Calu3 (cell line): ENCODE measurements at regions not wholly inside any gene's neighbourhood (a gene's known extent, or its start where the extent isn't known, plus 50 kb on each side); places are given as distances from the start of the nearest gene placed in this dataset.

Experiments
- BruUV-seq: library from RNA; stranded (reverse); fragments of 400-500 nt; replicated peaks from 2 replicates; lab custom pipeline; 2021; lab: Mats Ljungman, UMichigan
- CTCF ChIA-PET: fragments of 300-600 bp; sonication (Branson Sonifier 250); formaldehyde crosslinking; loops from one replicate; lab custom pipeline; 2022; ENCODE audit warnings: antibody characterized with exemption; lab: Charles Lee
- DNase-seq: peaks from one replicate; pipeline ENCODE4 v3.0.0; 2022
- H3K27ac Mint-ChIP-seq: one replicate; pipeline ENCODE4 v1.8.0; 2022; ENCODE audit warnings: mixed read lengths; ENCODE audit not compliant: unreplicated experiment
- H3K27me3 Mint-ChIP-seq: one replicate; pipeline ENCODE4 v1.8.0; 2022; ENCODE audit warnings: mixed read lengths; ENCODE audit not compliant: unreplicated experiment
- H3K36me3 Mint-ChIP-seq: one replicate; pipeline ENCODE4 v1.8.0; 2022; ENCODE audit warnings: mild to moderate bottlenecking, moderate library complexity, mixed read lengths; ENCODE audit not compliant: insufficient read depth, unreplicated experiment
- H3K4me1 Mint-ChIP-seq: one replicate; pipeline ENCODE4 v1.8.0; 2022; ENCODE audit warnings: mild to moderate bottlenecking, low read depth, mixed read lengths; ENCODE audit not compliant: unreplicated experiment
- H3K4me3 Mint-ChIP-seq: one replicate; pipeline ENCODE4 v1.8.0; 2022; ENCODE audit warnings: mild to moderate bottlenecking, low read depth, moderate library complexity, mixed read lengths; ENCODE audit not compliant: unreplicated experiment
- H3K9me3 Mint-ChIP-seq: one replicate; pipeline ENCODE4 v1.8.0; 2022; ENCODE audit warnings: low read depth, mixed read lengths; ENCODE audit not compliant: unreplicated experiment
- intact Hi-C: fragments of 100-400 bp; cut with micrococcal nuclease; formaldehyde crosslinking; loops from one replicate; pipeline ENCODE4 v1.10.0; 2022; ENCODE audit not compliant: unreplicated experiment
- TF ChIP-seq, protein P1 (sequence below): fragments of 200-600 bp; IDR thresholded peaks from one replicate; pipeline ENCODE4 v1.8.0; 2022; ENCODE audit warnings: antibody characterized with exemption; ENCODE audit not compliant: unreplicated experiment

DNA sequence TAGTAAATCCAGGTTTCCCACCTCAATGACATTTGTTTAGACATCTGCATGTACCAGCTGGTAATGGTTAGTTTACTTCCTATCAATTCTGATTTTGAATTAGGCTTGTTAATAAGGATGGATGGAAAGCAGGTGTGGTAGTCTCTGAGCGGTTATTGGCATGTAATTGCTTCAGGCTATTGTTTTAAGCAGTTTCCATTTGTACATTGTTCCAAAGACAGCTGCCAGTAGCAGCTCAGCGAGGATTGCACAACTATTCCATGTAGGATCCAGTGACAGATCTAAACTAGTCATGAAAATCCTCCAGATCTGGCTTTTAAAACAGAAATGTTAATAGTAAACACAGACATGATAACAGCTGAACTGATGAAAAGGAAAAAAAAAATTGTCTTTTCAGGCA, 436.0 kb upstream of the ADARB2 start:
- DNase-seq, result no peak
- no peaks in the 10 kb centered on the region for H3K4me1 Mint-ChIP-seq
- no peak overlapping the region for H3K4me3 Mint-ChIP-seq

DNA sequence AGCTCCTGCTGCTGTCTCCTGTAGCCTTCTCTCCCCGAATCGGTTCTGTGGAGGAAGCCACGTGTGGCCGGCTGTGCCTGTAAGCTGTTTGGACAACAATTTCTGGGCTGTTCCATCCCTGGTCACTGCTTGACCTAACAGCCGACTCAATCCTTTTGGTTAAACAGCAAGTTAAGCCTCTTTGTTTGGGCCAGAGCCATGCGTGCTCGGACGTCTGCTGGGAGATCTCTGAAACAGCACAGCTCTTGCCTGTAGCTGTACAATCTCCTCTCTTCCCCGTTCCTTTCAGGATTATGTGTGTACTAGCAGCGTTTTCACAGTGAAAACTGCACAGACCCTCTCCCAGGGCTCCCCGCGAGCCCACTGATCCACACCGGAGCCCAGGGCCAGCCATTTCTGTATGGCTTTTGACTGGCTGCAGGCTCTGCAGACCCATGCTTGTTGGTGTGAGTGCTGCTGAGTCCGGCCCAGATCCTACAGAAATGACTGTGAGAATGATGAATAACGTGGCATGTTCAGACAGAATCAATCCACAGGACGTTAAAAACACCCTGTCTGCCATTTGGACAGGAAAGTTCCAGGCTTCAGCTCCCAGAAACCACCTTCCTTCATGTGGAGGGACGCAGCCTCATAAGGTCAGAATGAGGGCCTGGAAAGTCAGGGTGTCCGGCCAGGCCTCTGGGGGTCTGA, 428.6 kb upstream of the ADARB2 start:
- TF ChIP-seq, protein P1, sequence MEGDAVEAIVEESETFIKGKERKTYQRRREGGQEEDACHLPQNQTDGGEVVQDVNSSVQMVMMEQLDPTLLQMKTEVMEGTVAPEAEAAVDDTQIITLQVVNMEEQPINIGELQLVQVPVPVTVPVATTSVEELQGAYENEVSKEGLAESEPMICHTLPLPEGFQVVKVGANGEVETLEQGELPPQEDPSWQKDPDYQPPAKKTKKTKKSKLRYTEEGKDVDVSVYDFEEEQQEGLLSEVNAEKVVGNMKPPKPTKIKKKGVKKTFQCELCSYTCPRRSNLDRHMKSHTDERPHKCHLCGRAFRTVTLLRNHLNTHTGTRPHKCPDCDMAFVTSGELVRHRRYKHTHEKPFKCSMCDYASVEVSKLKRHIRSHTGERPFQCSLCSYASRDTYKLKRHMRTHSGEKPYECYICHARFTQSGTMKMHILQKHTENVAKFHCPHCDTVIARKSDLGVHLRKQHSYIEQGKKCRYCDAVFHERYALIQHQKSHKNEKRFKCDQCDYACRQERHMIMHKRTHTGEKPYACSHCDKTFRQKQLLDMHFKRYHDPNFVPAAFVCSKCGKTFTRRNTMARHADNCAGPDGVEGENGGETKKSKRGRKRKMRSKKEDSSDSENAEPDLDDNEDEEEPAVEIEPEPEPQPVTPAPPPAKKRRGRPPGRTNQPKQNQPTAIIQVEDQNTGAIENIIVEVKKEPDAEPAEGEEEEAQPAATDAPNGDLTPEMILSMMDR, result no peak
- CTCF ChIA-PET, result no interaction called here
- Mint-ChIP-seq H3K27me3 (no peaks in the 10 kb centered on the region), H3K4me3 (no peak overlapping the region), H3K9me3 (peaks cover 11% of the 10 kb centered on the region), H3K27ac (no peak overlapping the region), H3K4me1 (no peaks in the 10 kb centered on the region), H3K36me3 (no peaks in the 10 kb centered on the region)
- intact Hi-C loops, result no loop called here
- DNase-seq, result no peak
- BruUV-seq, result no TSS peak

More for the DNA sequence above, 436.0 kb upstream of the ADARB2 start:
- CTCF ChIA-PET, result no interaction called here
- BruUV-seq, result no TSS peak
- H3K9me3 Mint-ChIP-seq, result peaks cover 11% of the 10 kb centered on the region
- TF ChIP-seq, protein P1, result no peak
- H3K27me3 Mint-ChIP-seq, result no peaks in the 10 kb centered on the region
- intact Hi-C loops, result no loop called here
- no peaks in the 10 kb centered on the region for H3K36me3 Mint-ChIP-seq
- no peak overlapping the region for H3K27ac Mint-ChIP-seq

- DNase-seq, result no peak
- H3K27ac Mint-ChIP-seq, result no peak overlapping the region
- CTCF ChIA-PET, result no interaction called here
- TF ChIP-seq, protein P1, result no peak
- intact Hi-C loops, result no loop called here
- no peaks in the 10 kb centered on the region for H3K4me1 Mint-ChIP-seq
- H3K36me3 Mint-ChIP-seq, result no peaks in the 10 kb centered on the region
- no peaks in the 10 kb centered on the region for H3K27me3 Mint-ChIP-seq
- H3K9me3 Mint-ChIP-seq, result no peaks in the 10 kb centered on the region
- no peak overlapping the region for H3K4me3 Mint-ChIP-seq
- no TSS peak for BruUV-seq
Measured at GRCh38 chr10:2150288-2150687, 413.0 kb upstream of the ADARB2 start.

DNA sequence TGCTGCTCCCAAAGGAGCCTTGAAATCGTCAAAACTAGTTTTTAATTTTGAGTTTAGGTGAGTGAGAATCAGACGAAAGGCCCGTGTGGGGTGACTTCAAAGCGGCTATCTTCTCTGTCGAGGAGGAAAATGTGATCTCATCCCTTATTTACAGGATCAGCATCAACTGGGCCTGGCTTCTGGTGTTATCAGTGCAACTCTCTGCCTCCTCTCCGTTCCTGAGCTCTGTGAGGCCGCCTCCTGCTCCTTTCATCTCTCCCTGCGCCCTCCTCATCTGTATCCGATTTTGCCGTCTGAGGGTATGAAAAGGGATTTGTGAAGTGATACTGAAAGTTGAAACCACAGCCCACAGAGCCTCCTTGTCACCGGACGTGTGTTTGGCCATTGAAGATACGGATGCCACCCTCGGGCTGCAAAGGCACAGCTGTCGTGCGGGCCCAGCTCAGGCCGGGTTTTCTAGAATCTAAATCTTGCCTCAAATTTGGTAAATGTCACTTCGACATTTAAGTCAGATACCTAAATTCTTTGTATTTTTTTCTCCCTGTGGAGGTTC, 408.7 kb upstream of the ADARB2 start:
- intact Hi-C loops, result no loop called here
- no peaks in the 10 kb centered on the region for H3K4me1 Mint-ChIP-seq
- H3K9me3 Mint-ChIP-seq, result peaks cover 9% of the 10 kb centered on the region
- CTCF ChIA-PET, result no interaction called here
- H3K27ac Mint-ChIP-seq, result no peak overlapping the region
- no peaks in the 10 kb centered on the region for H3K27me3 Mint-ChIP-seq
- H3K4me3 Mint-ChIP-seq, result no peak overlapping the region
- no TSS peak for BruUV-seq
- no peak for DNase-seq
- TF ChIP-seq, protein P1, result no peak
- no peaks in the 10 kb centered on the region for H3K36me3 Mint-ChIP-seq
